T follicular helper cell (primary cell): ENCODE measurements at regions not wholly inside any gene's neighbourhood (a gene's known extent, or its start where the extent isn't known, plus 50 kb on each side); places are given as distances from the start of the nearest gene placed in this dataset.

Experiments
- DNase-seq: peaks from one replicate; pipeline ENCODE4 v3.0.0-alpha.2; 2020; ENCODE audit warnings: low read depth

DNA sequence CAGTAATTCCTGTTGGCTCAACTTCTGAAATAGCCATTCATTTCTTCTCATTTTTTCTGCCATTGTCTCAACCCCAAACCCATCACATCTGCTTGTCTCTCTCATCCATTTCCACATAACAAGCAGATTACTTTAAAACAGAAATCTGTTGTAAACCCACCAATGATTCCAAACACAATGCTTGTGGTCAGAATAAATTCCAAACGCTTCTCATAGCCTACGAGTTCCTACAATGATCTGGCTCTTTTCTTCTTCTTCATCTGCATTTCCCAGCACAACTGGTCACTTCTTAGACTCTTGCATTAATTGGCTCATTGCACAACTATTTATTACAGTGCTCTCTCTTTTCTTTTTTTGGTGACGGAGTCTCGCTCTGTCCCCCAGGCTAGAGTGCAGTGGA is 364.1 kb downstream of the GATA3 start:
- DNase-seq = no peak

DNA sequence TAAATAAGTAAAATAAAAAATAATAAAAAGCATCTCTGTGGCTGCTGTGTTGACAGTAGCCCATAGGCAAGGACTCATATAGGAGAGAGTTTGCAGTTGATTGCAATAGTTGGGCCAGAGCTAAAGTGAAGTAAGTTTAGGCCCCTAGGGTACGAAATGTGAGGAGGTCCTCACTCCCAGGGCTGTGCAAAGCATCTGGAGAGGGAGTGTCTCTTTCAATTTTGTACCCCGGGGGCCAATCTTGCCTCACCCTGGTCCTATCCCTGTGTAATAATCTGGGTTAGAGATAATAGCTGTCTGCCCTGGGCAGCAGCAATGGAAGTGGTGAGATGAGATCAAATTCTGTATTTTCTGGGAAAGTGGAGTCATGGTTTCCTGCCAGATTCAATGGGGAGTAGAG is 365.7 kb downstream of the GATA3 start:
- no peak for DNase-seq

DNA sequence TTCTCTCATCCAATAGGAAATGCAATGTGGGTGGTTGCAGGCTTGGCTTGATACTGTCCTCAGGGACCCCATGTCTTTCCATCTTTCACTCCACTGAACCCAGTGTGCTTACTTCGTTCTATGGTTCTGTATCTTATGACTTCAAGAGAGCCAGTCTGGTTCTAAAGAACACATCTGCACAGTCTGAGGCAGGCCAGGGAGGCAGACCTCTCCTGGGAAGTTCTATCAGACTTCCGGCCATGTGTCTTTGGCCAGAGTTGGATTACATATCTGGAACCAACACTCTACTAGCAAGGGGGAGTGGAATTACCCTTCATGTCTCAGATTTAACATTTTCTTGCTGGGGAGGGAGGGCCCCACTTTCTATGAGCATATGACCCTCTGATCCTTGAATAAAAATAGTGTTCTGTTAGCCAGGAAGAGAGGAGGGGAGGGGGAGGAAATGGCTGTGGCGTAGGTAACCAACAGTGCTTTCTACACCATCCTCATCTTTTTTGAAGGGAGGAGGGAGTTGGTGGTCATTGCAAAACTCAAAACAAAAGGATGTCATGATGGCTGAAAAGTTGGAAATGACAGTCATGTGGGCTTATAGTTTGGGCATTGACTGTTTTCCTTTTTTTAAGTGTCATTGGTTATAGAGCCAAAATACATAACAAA is 370.2 kb downstream of the GATA3 start:
- DNase-seq = no peak

DNA sequence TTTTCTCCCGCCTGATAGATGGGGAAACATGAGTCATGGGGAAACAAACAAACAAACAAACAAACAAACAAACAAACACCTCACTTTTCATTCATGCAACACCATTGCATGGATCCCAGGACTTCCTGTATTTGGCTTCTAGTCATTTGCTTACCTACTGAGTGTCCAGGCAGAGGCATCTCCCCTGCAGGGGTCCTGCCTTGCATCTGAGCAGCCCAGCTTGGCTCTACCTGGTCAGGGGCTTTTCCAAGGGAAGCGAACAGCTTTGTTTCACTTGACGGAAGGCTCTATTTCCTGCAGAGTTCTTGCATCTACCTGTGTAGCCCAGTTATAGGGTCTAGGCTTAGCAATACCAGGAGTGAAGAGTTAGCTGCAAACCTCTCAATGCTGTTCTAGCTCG is 374.2 kb downstream of the GATA3 start:
- no peak for DNase-seq

DNA sequence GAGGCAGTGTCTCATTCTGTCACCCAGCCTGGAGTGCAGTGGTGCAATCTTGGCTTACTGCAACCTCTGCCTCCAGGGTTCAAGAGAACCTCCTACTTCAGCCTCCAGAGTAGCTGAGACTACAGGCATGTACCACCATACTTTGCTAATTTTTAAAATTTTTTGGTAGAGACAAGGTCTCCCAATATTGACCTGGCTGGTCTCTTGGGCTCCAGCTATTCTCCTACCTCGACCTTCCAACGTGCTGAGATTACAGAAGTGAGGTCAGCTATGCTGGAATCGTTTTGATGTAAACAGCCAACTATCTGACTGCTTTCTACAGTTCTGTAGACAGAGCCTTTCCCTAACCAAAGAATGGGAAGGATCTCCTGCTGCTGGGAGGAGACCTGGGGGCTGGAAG is 375.8 kb downstream of the GATA3 start:
- no peak for DNase-seq

DNA sequence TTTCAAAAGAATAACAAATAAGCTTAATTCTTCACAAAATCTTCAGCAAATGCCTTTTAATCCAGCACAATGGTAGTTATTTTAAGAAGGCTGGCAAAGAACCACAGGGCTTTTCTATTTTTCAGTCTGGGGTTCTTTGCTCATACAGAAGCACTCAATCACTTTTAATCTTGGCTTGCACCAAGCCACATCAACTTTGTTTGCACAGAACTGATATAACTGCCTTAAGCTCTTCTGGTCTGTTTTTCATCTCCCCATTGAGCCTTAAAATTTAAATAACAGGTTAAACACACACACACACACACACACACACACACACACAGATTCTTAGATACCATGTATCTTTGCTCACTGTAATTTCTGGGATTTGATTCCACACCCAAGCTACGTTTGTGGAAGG is 377.0 kb downstream of the GATA3 start:
- DNase-seq = no peak

DNA sequence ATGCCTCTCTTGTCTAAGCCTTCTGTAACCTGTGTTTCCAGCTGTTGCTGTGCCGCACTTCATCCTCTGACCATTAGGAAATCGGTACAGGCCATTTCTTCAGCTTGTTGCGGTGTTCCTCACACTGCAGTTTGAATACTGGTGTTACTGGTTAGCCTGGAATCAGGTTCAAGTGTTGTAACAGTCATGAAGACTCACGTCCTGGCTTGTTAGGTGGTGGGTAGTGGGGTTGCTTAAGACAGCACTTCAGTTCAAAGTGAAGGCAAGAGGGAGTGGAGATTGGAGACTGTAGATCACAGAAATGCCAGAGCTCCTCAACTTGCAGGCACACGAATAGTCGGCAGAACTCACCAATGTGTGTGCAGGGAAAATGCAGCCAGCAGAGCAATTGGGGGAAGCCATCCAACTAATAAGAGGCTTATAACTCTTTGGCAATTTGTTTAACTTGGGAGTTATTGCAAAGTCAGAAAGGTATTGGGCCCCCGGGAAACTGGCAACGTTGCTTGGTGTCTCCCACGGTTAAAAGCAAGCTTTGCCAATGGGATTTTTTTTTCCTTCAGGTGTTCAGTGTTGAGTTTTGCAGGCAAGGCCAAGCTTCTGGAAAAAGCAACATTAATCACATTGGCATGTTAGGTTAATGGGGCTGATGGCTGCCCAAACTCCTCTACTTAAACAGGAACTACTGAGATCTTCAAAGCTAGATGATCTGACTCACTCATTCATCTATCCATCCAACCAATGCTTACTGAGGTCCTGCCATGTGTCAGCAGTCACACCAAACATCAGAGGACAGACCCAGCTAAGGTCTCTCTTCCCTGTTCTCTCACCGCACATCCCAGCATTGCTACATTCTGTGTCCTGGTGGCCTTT is 380.9 kb downstream of the GATA3 start:
- DNase-seq = no peak

DNA sequence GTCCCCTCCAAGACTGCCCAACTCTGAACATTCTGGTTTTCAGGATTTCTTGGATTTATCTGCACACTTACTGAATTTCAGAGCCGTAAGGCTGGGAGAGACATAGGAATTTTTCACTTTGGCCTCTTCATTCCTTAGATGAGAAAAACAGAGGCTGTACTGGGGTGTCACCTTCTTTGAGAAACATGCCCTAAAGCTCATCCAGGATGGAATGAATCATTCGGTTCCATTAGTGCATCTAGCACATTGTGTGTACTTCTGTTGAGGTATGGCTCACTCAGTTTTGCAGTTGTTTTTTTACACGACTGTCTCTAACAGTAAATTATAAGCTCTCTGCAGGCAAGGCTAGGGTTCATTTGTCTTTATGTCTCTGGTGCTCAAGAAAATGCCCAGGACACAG is 383.4 kb downstream of the GATA3 start:
- no peak for DNase-seq

DNA sequence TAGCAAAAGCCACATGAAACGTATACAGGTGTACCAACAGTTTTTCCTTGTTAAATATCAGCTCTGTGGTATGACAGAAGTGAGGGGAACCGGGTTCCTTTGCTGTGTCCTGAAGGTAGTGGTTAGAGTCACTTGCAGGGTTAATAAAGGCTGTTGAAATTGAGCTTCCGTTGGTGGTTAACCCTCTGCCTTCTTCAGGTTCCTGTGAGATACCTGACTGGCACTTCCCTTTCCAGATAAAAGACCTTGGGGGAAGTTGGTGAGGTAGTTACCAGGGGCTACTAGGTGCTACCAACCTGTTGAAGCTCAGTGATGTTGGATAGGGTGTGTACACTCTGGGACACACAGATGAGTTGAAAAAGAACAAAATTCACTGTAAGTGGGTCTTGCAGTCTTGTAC is 384.1 kb downstream of the GATA3 start:
- DNase-seq = no peak

DNA sequence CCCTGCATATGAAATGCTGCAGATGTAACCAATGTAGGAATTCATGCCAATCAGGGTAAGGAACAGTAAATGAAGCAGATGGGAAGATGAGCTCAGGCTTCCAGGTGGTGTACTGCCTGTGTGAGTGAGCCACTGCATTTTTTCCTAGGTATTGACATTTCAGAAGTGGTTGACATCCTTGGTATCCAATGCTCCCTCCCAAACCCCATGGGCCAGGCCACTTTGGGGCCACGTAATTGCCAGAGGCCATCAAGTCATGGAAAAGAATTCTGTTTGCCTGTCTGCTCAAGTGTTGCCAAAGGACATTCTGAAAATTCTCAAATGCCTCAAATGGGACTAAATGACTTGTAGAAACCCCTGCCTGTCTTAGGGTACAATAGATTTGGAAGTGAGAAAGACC is 384.6 kb downstream of the GATA3 start:
- no peak for DNase-seq

DNA sequence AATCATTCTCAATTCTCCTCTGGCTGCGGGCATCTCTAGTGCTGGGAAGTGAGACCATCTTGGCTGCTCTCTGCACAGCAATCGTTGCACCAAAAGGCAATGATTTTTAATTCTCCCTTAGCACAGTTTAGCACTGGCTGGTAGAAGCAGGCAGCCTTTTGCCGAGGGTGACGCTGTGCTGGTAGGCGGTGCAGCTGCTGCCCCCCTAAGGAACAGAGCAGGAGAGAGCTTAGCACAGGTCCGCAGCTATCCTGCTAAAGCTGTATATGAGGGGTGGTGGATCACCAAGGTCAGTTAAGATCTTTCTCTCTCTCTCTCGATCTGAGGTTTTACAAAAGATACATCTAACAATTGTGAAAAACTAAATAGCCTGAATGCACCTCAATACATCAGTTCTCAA is 390.1 kb downstream of the GATA3 start:
- peak; percentile 14 for DNase-seq

DNA sequence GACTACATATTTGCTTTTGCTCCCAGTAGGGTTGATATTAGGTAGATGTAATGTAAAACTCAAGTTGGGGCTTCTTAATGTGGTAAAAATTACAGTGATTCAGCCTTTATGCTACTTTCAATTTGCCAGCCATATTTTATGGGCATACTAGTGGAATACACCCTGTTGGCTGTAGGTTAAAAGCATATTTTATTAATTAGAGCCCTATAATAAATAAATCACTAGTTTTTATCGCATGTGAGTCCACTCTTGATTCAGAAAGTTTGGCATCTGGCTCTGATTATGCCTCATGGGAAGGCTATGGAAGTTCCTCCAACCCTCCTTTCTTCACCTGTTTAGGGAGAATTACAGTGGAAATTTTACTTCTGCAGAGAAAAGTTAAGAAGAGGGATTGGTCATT is 390.9 kb downstream of the GATA3 start:
- no peak for DNase-seq

DNA sequence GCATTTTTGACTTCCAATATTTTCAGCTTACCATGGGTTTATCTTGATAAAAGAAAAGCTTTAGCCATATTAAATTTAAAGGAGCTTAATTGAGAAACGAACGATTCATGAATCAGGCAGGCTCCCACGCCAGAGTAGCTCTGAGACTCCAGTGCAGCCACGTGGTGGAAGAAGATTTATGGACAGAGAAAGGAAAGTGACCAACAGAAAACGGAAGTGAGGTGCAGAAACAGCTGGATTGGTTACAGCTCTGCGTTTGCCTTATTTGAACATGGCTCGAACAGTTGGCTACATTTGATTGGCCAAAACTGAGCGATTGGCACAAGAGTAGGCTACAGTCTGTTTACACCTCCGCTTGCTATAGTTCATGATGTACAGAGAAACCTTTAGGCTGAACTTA is 395.4 kb downstream of the GATA3 start:
- DNase-seq = no peak

DNA sequence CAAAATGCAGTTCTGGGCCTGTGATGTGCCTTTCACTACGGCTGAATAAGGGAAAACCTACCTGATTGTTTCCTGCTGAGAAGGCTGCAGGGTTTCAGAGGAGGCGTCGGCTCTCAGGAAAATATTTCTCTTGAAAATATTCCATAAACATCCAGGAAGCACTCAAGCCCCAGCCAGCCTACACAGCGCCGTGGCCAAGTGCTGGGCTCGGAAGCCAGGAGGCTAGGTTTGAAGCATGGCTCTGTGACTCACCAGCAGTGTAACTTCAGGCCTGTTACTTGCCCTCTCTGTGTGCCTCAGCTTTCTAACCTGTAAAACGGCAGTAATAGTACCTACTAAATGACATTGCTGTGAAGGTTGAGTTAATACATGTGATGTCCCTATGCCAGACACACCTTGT is 399.1 kb downstream of the GATA3 start:
- DNase-seq = no peak

DNA sequence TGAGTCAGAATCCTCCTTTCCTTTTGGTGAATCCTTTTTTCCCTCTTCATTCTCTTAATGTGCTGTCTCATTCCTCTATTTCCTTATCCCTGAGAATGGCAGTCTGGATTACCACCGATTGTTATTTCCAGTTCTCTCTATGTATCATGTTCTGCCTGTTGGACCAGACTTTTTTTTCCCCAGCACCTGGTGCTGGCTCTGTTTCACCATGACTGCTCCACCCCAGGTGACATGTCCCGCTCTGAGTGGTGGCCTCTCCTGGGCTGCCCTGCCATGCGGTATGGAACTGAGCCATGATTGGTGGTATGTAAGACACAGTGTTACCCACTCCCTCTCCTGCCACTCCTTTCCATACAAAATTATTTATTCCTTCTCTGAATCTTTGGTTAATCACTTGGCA is 399.9 kb downstream of the GATA3 start:
- DNase-seq = no peak

DNA sequence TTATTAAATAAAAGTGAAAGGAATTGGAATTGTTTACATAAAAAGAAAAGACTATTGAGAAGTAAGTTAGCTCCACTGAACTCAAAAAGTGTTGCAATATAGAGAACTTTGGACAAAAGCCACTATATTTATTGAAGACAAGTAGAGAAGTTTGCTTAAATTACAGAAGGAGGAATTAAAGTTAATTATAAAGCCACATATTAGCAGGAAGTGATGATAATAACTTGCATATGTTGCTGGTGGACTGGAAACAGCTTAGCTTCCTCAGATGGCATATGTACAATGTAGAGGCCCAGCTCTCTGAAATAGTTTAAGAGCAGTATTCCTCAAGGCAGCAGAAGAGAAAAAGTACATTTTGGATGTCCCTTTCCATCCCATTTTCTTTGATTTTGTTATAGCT is 400.7 kb downstream of the GATA3 start:
- no peak for DNase-seq

DNA sequence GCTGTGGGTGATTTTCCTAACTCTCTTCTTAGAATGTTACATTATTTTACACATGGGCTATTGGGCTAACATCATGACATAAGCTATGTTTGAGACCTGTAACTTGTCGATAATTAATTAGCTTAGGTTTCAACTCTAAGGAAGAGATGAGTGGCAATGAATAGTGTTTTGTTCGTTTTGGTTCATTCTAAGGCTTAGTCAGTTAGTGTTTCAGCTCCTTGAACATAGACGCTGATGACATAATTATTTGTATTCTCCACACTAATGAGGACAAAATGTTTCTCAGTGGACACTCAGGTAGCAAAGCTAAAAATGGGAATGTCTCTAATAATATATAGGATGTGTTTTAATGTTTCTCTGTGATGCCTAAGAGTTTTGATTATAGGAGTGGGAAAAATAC is 401.9 kb downstream of the GATA3 start:
- DNase-seq = no peak

DNA sequence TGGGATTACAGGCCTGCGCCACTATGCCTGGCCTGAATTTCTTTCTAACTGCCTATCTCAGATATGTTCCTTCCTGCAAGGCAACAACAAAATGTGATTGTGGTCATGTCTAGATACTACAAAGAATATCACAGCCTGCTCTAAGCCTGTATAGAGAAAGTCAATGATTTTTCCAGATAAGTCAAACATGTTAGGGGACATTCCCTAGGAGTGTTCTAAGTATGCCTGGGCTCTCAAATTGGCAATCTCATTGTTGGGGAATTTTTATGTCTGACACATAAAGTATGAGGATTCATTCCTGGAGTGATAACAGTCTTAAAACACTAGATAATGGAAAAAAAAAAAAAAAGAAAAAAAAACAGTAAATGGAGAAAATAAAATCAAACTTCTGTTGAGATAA is 406.1 kb downstream of the GATA3 start:
- no peak for DNase-seq

DNA sequence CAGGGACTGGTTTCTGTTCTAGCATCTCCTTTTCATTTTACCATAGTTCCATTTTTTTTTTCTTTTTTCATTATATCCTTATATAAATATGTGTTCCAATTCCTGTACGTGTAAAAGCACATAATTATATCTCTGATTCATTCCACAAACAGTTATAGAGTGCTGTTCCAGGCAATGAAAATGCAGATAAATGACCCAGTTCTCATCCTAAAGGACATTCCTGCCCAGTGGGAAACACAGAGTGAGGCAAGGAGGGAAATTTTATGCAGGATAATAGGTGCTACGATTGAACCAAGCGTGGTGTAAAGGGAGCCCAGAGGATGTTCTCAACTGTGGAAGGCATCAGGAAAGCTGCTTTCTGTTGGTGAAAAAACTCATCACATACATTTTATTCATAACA is 408.1 kb downstream of the GATA3 start:
- no peak for DNase-seq

DNA sequence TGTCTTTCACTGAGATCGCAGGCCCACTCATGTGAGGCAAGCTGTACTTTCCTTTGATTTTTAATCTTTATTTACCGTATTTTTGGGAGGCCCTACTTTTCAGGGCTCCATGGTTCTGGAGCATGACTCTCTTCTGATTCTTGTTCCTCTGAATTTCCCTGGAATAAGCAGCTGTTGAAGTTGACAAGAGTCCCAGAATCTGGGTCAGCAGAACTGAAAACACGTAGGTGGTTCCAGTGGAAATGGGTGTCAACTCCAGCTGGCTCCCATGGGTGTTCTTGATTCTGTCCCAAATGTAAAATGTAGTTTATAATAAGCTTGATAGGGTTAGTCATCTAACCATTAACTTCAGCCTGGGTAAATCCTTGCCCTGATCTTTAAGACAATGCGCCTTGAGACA is 409.4 kb downstream of the GATA3 start:
- no peak for DNase-seq

DNA sequence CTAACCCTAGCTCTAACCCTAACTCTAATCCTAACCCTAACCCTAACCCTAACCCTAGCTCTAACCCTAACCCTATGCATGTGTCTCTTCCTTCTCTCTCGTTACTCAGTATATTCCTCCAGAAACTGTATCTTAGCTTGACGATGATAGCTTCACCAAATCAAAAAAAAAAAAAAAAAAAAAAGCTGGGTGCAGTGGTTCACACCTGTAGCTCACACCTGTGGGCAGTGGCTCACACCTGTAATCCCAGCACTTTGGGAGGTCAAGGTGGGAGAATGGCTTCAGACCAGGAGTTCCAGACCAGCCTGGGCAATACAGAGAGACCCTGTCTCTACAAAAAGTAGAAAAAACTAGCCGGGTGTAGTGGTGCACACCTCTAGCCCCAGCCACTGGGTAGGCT is 414.0 kb downstream of the GATA3 start:
- no peak for DNase-seq

DNA sequence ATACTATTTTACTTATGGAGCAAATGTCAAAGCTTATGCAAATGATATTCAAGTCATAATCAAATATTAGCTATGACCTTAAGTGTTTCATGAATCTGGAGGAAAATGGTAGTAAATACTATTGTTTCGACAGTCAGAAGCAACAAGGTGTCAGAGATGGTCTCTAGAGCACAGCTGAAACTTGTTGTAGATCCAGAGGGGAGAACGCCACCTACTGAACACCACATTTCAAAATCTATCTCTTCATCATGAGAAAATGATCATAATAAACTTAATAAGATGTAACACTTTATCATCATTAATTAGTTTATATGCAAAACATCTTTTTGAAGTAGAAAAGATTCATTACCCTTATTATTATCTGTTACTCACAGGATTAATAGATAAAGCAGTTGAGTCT is 418.7 kb downstream of the GATA3 start:
- DNase-seq = peak; percentile 6

DNA sequence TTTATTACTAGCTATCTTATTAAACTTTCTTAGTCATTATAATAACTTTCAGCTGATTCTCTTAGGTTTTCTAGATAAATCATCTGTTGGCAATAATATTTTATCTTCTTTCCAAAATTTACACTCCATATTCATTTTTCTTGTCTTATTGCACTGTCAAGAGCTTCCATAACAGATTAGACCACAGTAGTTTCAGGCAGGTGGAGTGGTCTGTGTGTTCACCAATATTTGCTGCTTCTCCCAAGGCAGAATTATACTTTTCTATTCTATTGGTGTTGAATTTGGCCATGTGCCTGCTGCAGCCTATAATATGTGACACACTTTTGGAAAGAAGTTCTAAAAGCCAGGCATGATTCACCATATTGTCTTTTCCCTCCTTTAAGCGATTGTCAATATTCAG is 422.8 kb downstream of the GATA3 start:
- DNase-seq = no peak
